ENCODE measurements at regions not wholly inside any gene's neighbourhood (a gene's known extent, or its start where the extent isn't known, plus 50 kb on each side); places are given as distances from the start of the nearest gene placed in this dataset.
"Not testable (repeated sequence)": the region's sequence is repeated elsewhere in the genome, so short reads cannot be mapped to it uniquely, and the experiment has no call there.

GRCh38 chr7:97234494-97234893, 117.0 kb downstream of the SDHAF3 start:
- not testable (repeated sequence) for DNase-seq

GRCh38 chr7:97246317-97246716, 128.8 kb downstream of the SDHAF3 start:
- DNase-seq: no peak

- not testable (repeated sequence) for DNase-seq
Measured at GRCh38 chr7:97258187-97258586, 140.7 kb downstream of the SDHAF3 start.

GRCh38 chr7:97269741-97270140, 152.2 kb downstream of the SDHAF3 start:
- DNase-seq: peak; percentile 74

GRCh38 chr7:97270280-97270679, 152.8 kb downstream of the SDHAF3 start:
- no peak for DNase-seq

- no peak for DNase-seq
Measured at GRCh38 chr7:97271619-97272018, 154.1 kb downstream of the SDHAF3 start.

GRCh38 chr7:97272237-97272975, 154.9 kb downstream of the SDHAF3 start:
- no peak for DNase-seq

- DNase-seq: no peak
Measured at GRCh38 chr7:97275475-97275874, 158.0 kb downstream of the SDHAF3 start.

- DNase-seq: no peak
Measured at GRCh38 chr7:97280950-97281349, 163.5 kb downstream of the SDHAF3 start.

GRCh38 chr7:97285348-97285747, 167.8 kb downstream of the SDHAF3 start:
- no peak for DNase-seq

GRCh38 chr7:97293031-97293430, 175.5 kb downstream of the SDHAF3 start:
- no peak for DNase-seq

- DNase-seq: peak; percentile 73
Measured at GRCh38 chr7:97298561-97298960, 181.1 kb downstream of the SDHAF3 start.

GRCh38 chr7:97305589-97305988, 188.1 kb downstream of the SDHAF3 start:
- DNase-seq: no peak

- DNase-seq: peak; percentile 89
Measured at GRCh38 chr7:97307521-97308108, 190.1 kb downstream of the SDHAF3 start.

- no peak for DNase-seq
Measured at GRCh38 chr7:97313900-97314299, 196.4 kb downstream of the SDHAF3 start.

GRCh38 chr7:97317575-97317974, 200.1 kb downstream of the SDHAF3 start:
- peak; percentile 42 for DNase-seq

GRCh38 chr7:97329871-97330270, 212.4 kb downstream of the SDHAF3 start:
- not testable (repeated sequence) for DNase-seq

- DNase-seq: no peak
Measured at GRCh38 chr7:97337849-97338248, 220.4 kb downstream of the SDHAF3 start.

GRCh38 chr7:97342512-97342911, 225.0 kb downstream of the SDHAF3 start:
- DNase-seq: no peak

- no peak for DNase-seq
Measured at GRCh38 chr7:97346349-97346748, 228.9 kb downstream of the SDHAF3 start.

GRCh38 chr7:97351488-97351887, 234.0 kb downstream of the SDHAF3 start:
- no peak for DNase-seq

GRCh38 chr7:97357459-97357858, 240.0 kb downstream of the SDHAF3 start:
- no peak for DNase-seq

GRCh38 chr7:97372882-97373281, 255.4 kb downstream of the SDHAF3 start:
- no peak for DNase-seq

GRCh38 chr7:97373736-97374135, 256.2 kb downstream of the SDHAF3 start:
- DNase-seq: no peak

- no peak for DNase-seq
Measured at GRCh38 chr7:97377713-97378112, 260.2 kb downstream of the SDHAF3 start.

Measured in HCEC 1CT (cell line).